Lower leg skin (tissue), 3 donors: ENCODE measurements at regions not wholly inside any gene's neighbourhood (a gene's known extent, or its start where the extent isn't known, plus 50 kb on each side); places are given as distances from the start of the nearest gene placed in this dataset.

ENCODE experiments used
- POLR2A ChIP-seq, 2 donors: fragments of 450-650 bp; IDR thresholded peaks; one replicate each; pipeline ENCODE4 v1.6.1; 2016 to 2017; ENCODE audit warnings: antibody characterized with exemption in 2 of 2, mild to moderate bottlenecking in 1 of 2, moderate library complexity in 1 of 2
- TF ChIP-seq, protein P1 (sequence below), 3 donors: fragments of 450-650 bp; IDR thresholded peaks; one replicate each; pipeline ENCODE4 v1.5.1; 2016; ENCODE audit warnings: antibody characterized with exemption in 3 of 3, mild to moderate bottlenecking in 3 of 3, moderate library complexity in 2 of 3

DNA sequence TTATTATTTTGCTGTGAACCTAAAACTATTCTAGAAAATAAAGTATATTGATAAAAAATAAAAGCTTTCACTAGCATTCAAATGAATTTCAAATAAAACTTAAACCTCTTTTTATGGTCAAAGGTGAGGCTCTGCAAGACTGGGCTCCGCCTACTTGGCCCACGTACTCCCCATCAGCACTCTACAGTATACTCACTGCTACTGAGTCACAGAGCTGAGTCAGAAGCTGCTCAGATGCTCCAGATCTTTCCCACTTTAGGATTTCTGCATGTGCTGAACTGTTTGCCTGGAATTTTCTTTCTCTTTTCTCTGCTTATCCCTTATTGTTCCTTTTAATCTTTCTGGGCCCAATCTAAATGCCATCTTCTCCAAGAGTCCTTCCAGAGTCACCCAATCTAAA lies 331.9 kb upstream of the CCNG1 start:
- TF ChIP-seq, protein P1, sequence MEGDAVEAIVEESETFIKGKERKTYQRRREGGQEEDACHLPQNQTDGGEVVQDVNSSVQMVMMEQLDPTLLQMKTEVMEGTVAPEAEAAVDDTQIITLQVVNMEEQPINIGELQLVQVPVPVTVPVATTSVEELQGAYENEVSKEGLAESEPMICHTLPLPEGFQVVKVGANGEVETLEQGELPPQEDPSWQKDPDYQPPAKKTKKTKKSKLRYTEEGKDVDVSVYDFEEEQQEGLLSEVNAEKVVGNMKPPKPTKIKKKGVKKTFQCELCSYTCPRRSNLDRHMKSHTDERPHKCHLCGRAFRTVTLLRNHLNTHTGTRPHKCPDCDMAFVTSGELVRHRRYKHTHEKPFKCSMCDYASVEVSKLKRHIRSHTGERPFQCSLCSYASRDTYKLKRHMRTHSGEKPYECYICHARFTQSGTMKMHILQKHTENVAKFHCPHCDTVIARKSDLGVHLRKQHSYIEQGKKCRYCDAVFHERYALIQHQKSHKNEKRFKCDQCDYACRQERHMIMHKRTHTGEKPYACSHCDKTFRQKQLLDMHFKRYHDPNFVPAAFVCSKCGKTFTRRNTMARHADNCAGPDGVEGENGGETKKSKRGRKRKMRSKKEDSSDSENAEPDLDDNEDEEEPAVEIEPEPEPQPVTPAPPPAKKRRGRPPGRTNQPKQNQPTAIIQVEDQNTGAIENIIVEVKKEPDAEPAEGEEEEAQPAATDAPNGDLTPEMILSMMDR (IDR thresholded peaks at IDR 0.05) = no peak
- TF ChIP-seq POLR2A (IDR thresholded peaks at IDR 0.05) = no peak
